ENCODE measurements at regions not wholly inside any gene's neighbourhood (a gene's known extent, or its start where the extent isn't known, plus 50 kb on each side); places are given as distances from the start of the nearest gene placed in this dataset.

GRCh38 chr5:174849426-174849825, 125.0 kb downstream of the MSX2 start:
- no peak for TF ChIP-seq CTCF (IDR thresholded peaks at IDR 0.05)
- TF ChIP-seq POLR2A (IDR thresholded peaks at IDR 0.05) = no peak

All from heart left ventricle (tissue), 13 donors.